ENCODE measurements at regions not wholly inside any gene's neighbourhood (a gene's known extent, or its start where the extent isn't known, plus 50 kb on each side); places are given as distances from the start of the nearest gene placed in this dataset.

GRCh38 chr5:60445921-60446320 is 254.0 kb downstream of the DEPDC1B start:
- TF ChIP-seq CTCF (conservative IDR thresholded peaks at IDR 0.05; ENCODE audit: low read length) (no peak), EZH2phosphoT487 (IDR thresholded peaks at IDR 0.05; ENCODE audit: borderline replicate concordance) (no peak)

All from Loucy (cell line).